ENCODE measurements at regions not wholly inside any gene's neighbourhood (a gene's known extent, or its start where the extent isn't known, plus 50 kb on each side); places are given as distances from the start of the nearest gene placed in this dataset.
A peak's percentile ranks its signal among the peaks of the same experiment; 100 is the strongest.

GRCh38 chr4:148810461-148810860 lies 368.2 kb upstream of the NR3C2 start:
- H3K9me3 ChIP-seq (ENCODE audit: insufficient read depth, low read depth, low read length), result no peaks in the 10 kb centered on the region
- H3K4me2 ChIP-seq (ENCODE audit: low read length), result no peak overlapping the region
- no peaks in the 10 kb centered on the region for H3K27me3 ChIP-seq (ENCODE audit: insufficient read depth, low read length)
- no peak overlapping the region for H3K9ac ChIP-seq (ENCODE audit: low read length)
- DNase-seq, result peak in 1 of 2 donors; percentile 55
- no peaks in the 10 kb centered on the region for H3K36me3 ChIP-seq (ENCODE audit: control insufficient read depth in 1 of 2, insufficient read depth in 2 of 2, low read length in 2 of 2)
- no peak overlapping the region for H3K4me3 ChIP-seq (ENCODE audit: low read depth, low read length)
- no peak overlapping the region for H2AK5ac ChIP-seq (ENCODE audit: low read length)
- no peak overlapping the region for H3K14ac ChIP-seq (ENCODE audit: low read length)
- H3K27ac ChIP-seq (ENCODE audit: low read depth, low read length), result no peak overlapping the region
- no peaks in the 10 kb centered on the region for H3K79me2 ChIP-seq (ENCODE audit: control insufficient read depth, insufficient read depth, low read length, poor library complexity)
- no CpG with 5 or more reads among the region's 2 CpGs for WGBS (ENCODE audit: extremely low coverage, insufficient coverage, insufficient read length)
- no peak overlapping the region for H4K12ac ChIP-seq (ENCODE audit: low read depth, low read length)
- H3K23ac ChIP-seq (ENCODE audit: low read length), result no peak overlapping the region
- H3K18ac ChIP-seq (ENCODE audit: low read length), result no peak overlapping the region
- no peaks in the 10 kb centered on the region for H3K4me1 ChIP-seq (ENCODE audit: control insufficient read depth in 1 of 2, insufficient read depth in 2 of 2, low read length in 2 of 2)
- no peak overlapping the region for H2BK5ac ChIP-seq (ENCODE audit: low read depth, low read length, poor library complexity)
- no peak overlapping the region for H2AFZ ChIP-seq (ENCODE audit: insufficient read depth, low read length, poor library complexity)
- H4K8ac ChIP-seq (ENCODE audit: low read depth, low read length), result no peak overlapping the region
- H2BK12ac ChIP-seq (ENCODE audit: low read length), result no peak overlapping the region
- no peak overlapping the region for H4K91ac ChIP-seq (ENCODE audit: low read depth, low read length)
- H3K79me1 ChIP-seq (ENCODE audit: low read length), result no peaks in the 10 kb centered on the region
- H3K4ac ChIP-seq (ENCODE audit: low read depth, low read length), result no peak overlapping the region
- H2BK120ac ChIP-seq (ENCODE audit: insufficient read depth, low read length, poor library complexity), result no peak overlapping the region

DNA sequence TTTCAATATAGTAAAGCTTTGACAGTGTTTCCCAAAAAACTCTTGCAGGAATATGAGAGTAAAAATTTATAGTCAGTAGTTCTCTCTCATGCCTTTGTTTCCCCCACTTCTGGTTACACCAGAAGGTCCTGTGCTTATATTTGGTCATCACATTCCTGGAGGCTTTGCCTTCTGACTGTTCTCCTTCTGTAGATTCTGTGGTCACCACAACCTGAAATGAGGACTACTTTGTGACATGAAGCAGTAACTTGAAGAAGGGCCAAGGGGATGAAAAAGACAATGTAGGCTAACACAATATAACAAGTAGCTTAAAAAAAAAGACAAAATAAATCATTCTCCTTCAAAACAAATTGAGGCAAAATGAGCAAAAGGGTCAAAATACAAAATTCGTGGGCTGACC lies 366.2 kb upstream of the NR3C2 start:
- H3K4me2 ChIP-seq (ENCODE audit: low read length), result no peak overlapping the region
- H3K4me1 ChIP-seq (ENCODE audit: control insufficient read depth in 1 of 2, insufficient read depth in 2 of 2, low read length in 2 of 2), result no peaks in the 10 kb centered on the region
- no peaks in the 10 kb centered on the region for H3K36me3 ChIP-seq (ENCODE audit: control insufficient read depth in 1 of 2, insufficient read depth in 2 of 2, low read length in 2 of 2)
- H2BK5ac ChIP-seq (ENCODE audit: low read depth, low read length, poor library complexity), result no peak overlapping the region
- H3K14ac ChIP-seq (ENCODE audit: low read length), result no peak overlapping the region
- no peak overlapping the region for H3K4me3 ChIP-seq (ENCODE audit: low read depth, low read length)
- no peak overlapping the region for H3K4ac ChIP-seq (ENCODE audit: low read depth, low read length)
- no peak overlapping the region for H2BK12ac ChIP-seq (ENCODE audit: low read length)
- no peaks in the 10 kb centered on the region for H3K9me3 ChIP-seq (ENCODE audit: insufficient read depth, low read depth, low read length)
- H3K79me1 ChIP-seq (ENCODE audit: low read length), result no peaks in the 10 kb centered on the region
- H3K27me3 ChIP-seq (ENCODE audit: insufficient read depth, low read length), result no peaks in the 10 kb centered on the region
- DNase-seq, result no peak
- H3K18ac ChIP-seq (ENCODE audit: low read length), result no peak overlapping the region
- H3K79me2 ChIP-seq (ENCODE audit: control insufficient read depth, insufficient read depth, low read length, poor library complexity), result no peaks in the 10 kb centered on the region
- H3K9ac ChIP-seq (ENCODE audit: low read length), result no peak overlapping the region
- no peak overlapping the region for H4K12ac ChIP-seq (ENCODE audit: low read depth, low read length)
- WGBS (ENCODE audit: extremely low coverage, insufficient coverage, insufficient read length), result no CpG with 5 or more reads among the region's 1 CpG
- no peak overlapping the region for H4K8ac ChIP-seq (ENCODE audit: low read depth, low read length)
- no peak overlapping the region for H4K91ac ChIP-seq (ENCODE audit: low read depth, low read length)
- no peak overlapping the region for H3K27ac ChIP-seq (ENCODE audit: low read depth, low read length)
- H2BK120ac ChIP-seq (ENCODE audit: insufficient read depth, low read length, poor library complexity), result no peak overlapping the region
- no peak overlapping the region for H2AFZ ChIP-seq (ENCODE audit: insufficient read depth, low read length, poor library complexity)
- no peak overlapping the region for H2AK5ac ChIP-seq (ENCODE audit: low read length)
- H3K23ac ChIP-seq (ENCODE audit: low read length), result no peak overlapping the region

DNA sequence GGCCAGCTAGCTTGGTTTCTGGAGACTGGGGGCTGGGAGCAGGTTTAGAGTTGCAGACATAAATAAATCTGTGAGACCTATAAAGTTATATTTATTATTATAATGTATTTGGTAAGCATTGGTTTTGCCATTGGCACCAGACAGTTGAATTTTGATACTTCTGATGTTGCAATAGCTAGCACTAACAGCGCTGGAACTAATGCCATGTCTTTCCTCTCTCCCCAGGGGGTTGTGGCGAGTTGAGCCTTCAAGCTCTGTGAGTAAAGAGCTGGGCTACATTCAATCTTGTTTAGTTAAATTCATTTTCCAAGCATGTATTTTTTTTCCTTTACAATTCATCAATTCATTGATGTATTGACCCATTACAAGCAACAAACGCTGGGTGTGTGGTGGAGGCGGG lies 358.7 kb upstream of the NR3C2 start:
- Histone ChIP-seq H4K12ac (ENCODE audit: low read depth, low read length) (no peak overlapping the region), H3K9me3 (ENCODE audit: insufficient read depth, low read depth, low read length) (no peaks in the 10 kb centered on the region), H2AFZ (ENCODE audit: insufficient read depth, low read length, poor library complexity) (no peak overlapping the region), H4K8ac (ENCODE audit: low read depth, low read length) (no peak overlapping the region), H2AK5ac (ENCODE audit: low read length) (no peak overlapping the region), H3K27ac (ENCODE audit: low read depth, low read length) (no peak overlapping the region), H3K79me2 (ENCODE audit: control insufficient read depth, insufficient read depth, low read length, poor library complexity) (no peaks in the 10 kb centered on the region), H2BK120ac (ENCODE audit: insufficient read depth, low read length, poor library complexity) (no peak overlapping the region), H3K18ac (ENCODE audit: low read length) (no peak overlapping the region), H2BK5ac (ENCODE audit: low read depth, low read length, poor library complexity) (no peak overlapping the region), H3K79me1 (ENCODE audit: low read length) (no peaks in the 10 kb centered on the region), H3K9ac (ENCODE audit: low read length) (no peak overlapping the region), H3K4me1 (ENCODE audit: control insufficient read depth in 1 of 2, insufficient read depth in 2 of 2, low read length in 2 of 2) (no peaks in the 10 kb centered on the region), H3K36me3 (ENCODE audit: control insufficient read depth in 1 of 2, insufficient read depth in 2 of 2, low read length in 2 of 2) (no peaks in the 10 kb centered on the region), H3K23ac (ENCODE audit: low read length) (no peak overlapping the region), H2BK12ac (ENCODE audit: low read length) (no peak overlapping the region), H3K4me3 (ENCODE audit: low read depth, low read length) (no peak overlapping the region), H3K4me2 (ENCODE audit: low read length) (no peak overlapping the region), H4K91ac (ENCODE audit: low read depth, low read length) (no peak overlapping the region), H3K14ac (ENCODE audit: low read length) (no peak overlapping the region), H3K27me3 (ENCODE audit: insufficient read depth, low read length) (no peaks in the 10 kb centered on the region), H3K4ac (ENCODE audit: low read depth, low read length) (no peak overlapping the region)
- DNase-seq, result no peak
- WGBS (ENCODE audit: extremely low coverage, insufficient coverage, insufficient read length), result no CpG with 5 or more reads among the region's 4 CpGs

- Histone ChIP-seq H3K14ac (ENCODE audit: low read length) (no peak overlapping the region), H3K4me2 (ENCODE audit: low read length) (no peak overlapping the region), H3K9me3 (ENCODE audit: insufficient read depth, low read depth, low read length) (no peaks in the 10 kb centered on the region), H2AFZ (ENCODE audit: insufficient read depth, low read length, poor library complexity) (no peak overlapping the region), H3K27ac (ENCODE audit: low read depth, low read length) (no peak overlapping the region), H2AK5ac (ENCODE audit: low read length) (no peak overlapping the region), H3K36me3 (ENCODE audit: control insufficient read depth in 1 of 2, insufficient read depth in 2 of 2, low read length in 2 of 2) (no peaks in the 10 kb centered on the region), H3K79me2 (ENCODE audit: control insufficient read depth, insufficient read depth, low read length, poor library complexity) (no peaks in the 10 kb centered on the region), H3K23ac (ENCODE audit: low read length) (no peak overlapping the region), H3K79me1 (ENCODE audit: low read length) (no peaks in the 10 kb centered on the region), H3K4me1 (ENCODE audit: control insufficient read depth in 1 of 2, insufficient read depth in 2 of 2, low read length in 2 of 2) (peaks cover 2% of the 10 kb centered on the region in 2 experiments), H3K4ac (ENCODE audit: low read depth, low read length) (no peak overlapping the region), H4K12ac (ENCODE audit: low read depth, low read length) (no peak overlapping the region), H4K91ac (ENCODE audit: low read depth, low read length) (no peak overlapping the region), H2BK120ac (ENCODE audit: insufficient read depth, low read length, poor library complexity) (no peak overlapping the region), H3K27me3 (ENCODE audit: insufficient read depth, low read length) (no peaks in the 10 kb centered on the region), H3K9ac (ENCODE audit: low read length) (no peak overlapping the region), H2BK12ac (ENCODE audit: low read length) (no peak overlapping the region), H2BK5ac (ENCODE audit: low read depth, low read length, poor library complexity) (no peak overlapping the region), H3K18ac (ENCODE audit: low read length) (no peak overlapping the region), H4K8ac (ENCODE audit: low read depth, low read length) (no peak overlapping the region), H3K4me3 (ENCODE audit: low read depth, low read length) (no peak overlapping the region)
- no CpG with 5 or more reads among the region's 1 CpG for WGBS (ENCODE audit: extremely low coverage, insufficient coverage, insufficient read length)
- no peak for DNase-seq
These were observed 358.2 kb upstream of the NR3C2 start for GRCh38 chr4:148800336-148800885.

Measured in trophoblast cell (in vitro differentiated cells and primary cell).